GM19240 (cell line): ENCODE measurements at regions not wholly inside any gene's neighbourhood (a gene's known extent, or its start where the extent isn't known, plus 50 kb on each side); places are given as distances from the start of the nearest gene placed in this dataset.

ENCODE experiments used
- DNase-seq: peaks from one replicate; pipeline ENCODE4 v3.0.0; 2011; ENCODE audit warnings: low spot score; ENCODE audit not compliant: insufficient read length

GRCh38 chr4:27835851-27836250 is 975.2 kb downstream of the STIM2 start:
- DNase-seq: no peak

GRCh38 chr4:27836523-27836922 is 975.9 kb downstream of the STIM2 start:
- no peak for DNase-seq

GRCh38 chr4:27843776-27844175 is 983.1 kb downstream of the STIM2 start:
- DNase-seq: no peak

- DNase-seq: no peak
Observed at GRCh38 chr4:27844376-27844775, 983.7 kb downstream of the STIM2 start.

- no peak for DNase-seq
Observed at GRCh38 chr4:27846951-27847350, 986.3 kb downstream of the STIM2 start.

GRCh38 chr4:27861381-27861787 is 1000.7 kb downstream of the STIM2 start:
- DNase-seq: no peak

- no peak for DNase-seq
Observed at GRCh38 chr4:27861802-27862201, 1001.2 kb downstream of the STIM2 start.

- no peak for DNase-seq
Observed at GRCh38 chr4:27873596-27873995, 1013.0 kb downstream of the STIM2 start.

GRCh38 chr4:27881705-27882104 is 1021.1 kb downstream of the STIM2 start:
- no peak for DNase-seq

- no peak for DNase-seq
Observed at GRCh38 chr4:27886120-27886519, 1025.5 kb downstream of the STIM2 start.

- DNase-seq: no peak
Observed at GRCh38 chr4:27887646-27888045, 1027.0 kb downstream of the STIM2 start.

GRCh38 chr4:27888505-27888904 is 1027.9 kb downstream of the STIM2 start:
- DNase-seq: no peak

GRCh38 chr4:27894951-27895350 is 1034.3 kb downstream of the STIM2 start:
- no peak for DNase-seq

GRCh38 chr4:27908356-27908755 is 1047.7 kb downstream of the STIM2 start:
- DNase-seq: no peak

GRCh38 chr4:27910227-27910626 is 1049.6 kb downstream of the STIM2 start:
- DNase-seq: no peak

- no peak for DNase-seq
Observed at GRCh38 chr4:27911047-27911446, 1050.4 kb downstream of the STIM2 start.

GRCh38 chr4:27913738-27914137 is 1053.1 kb downstream of the STIM2 start:
- no peak for DNase-seq

GRCh38 chr4:27915822-27916221 is 1055.2 kb downstream of the STIM2 start:
- no peak for DNase-seq

GRCh38 chr4:27916452-27917184 is 1056.0 kb downstream of the STIM2 start:
- DNase-seq: no peak

GRCh38 chr4:27917381-27917780 is 1056.7 kb downstream of the STIM2 start:
- DNase-seq: no peak

GRCh38 chr4:27921231-27921630 is 1060.6 kb downstream of the STIM2 start:
- no peak for DNase-seq

GRCh38 chr4:27928761-27929540 is 1068.3 kb downstream of the STIM2 start:
- DNase-seq: no peak

- DNase-seq: no peak
Observed at GRCh38 chr4:27930291-27930690, 1069.7 kb downstream of the STIM2 start.
